PFSK-1 (cell line): ENCODE measurements at regions not wholly inside any gene's neighbourhood (a gene's known extent, or its start where the extent isn't known, plus 50 kb on each side); places are given as distances from the start of the nearest gene placed in this dataset.

Experiments used
- POLR2AphosphoS5 ChIP-seq: IDR thresholded peaks from 2 replicates; pipeline ENCODE4 v1.6.1; 2012; ENCODE audit warnings: low read depth, mild to moderate bottlenecking, control low read depth, low read length, moderate library complexity
- REST ChIP-seq, 2 experiments: IDR thresholded peaks; 2 replicates each; pipeline versions ENCODE4 v1.6.1 to v1.8.0; 2011 to 2012; ENCODE audit warnings: low read depth in 2 of 2, low read length in 2 of 2, control low read depth in 1 of 2, inconsistent platforms in 1 of 2, mild to moderate bottlenecking in 1 of 2, moderate library complexity in 1 of 2; ENCODE audit not compliant: insufficient read depth in 1 of 2
- SIN3A ChIP-seq: IDR thresholded peaks from 2 replicates; pipeline ENCODE4 v1.6.1; 2012; ENCODE audit warnings: mild to moderate bottlenecking, low read length, moderate library complexity, borderline replicate concordance; ENCODE audit not compliant: insufficient read depth
- TAF1 ChIP-seq: IDR thresholded peaks from 2 replicates; pipeline ENCODE4 v1.6.1; 2012; ENCODE audit warnings: low read length, control low read depth, borderline replicate concordance; ENCODE audit not compliant: insufficient read depth

GRCh38 chr3:132834356-132834755, 112.1 kb upstream of the NPHP3 start:
- no peak for TF ChIP-seq TAF1
- TF ChIP-seq REST (IDR thresholded peaks at IDR 0.05; ENCODE audit: insufficient read depth in 1 of 2, low read depth in 2 of 2, low read length in 2 of 2), result no peak
- TF ChIP-seq POLR2AphosphoS5, result no peak
- TF ChIP-seq SIN3A, result no peak
